GOT3 (cell line): ENCODE measurements at regions not wholly inside any gene's neighbourhood (a gene's known extent, or its start where the extent isn't known, plus 50 kb on each side); places are given as distances from the start of the nearest gene placed in this dataset.
"Not testable (repeated sequence)": the region's sequence is repeated elsewhere in the genome, so short reads cannot be mapped to it uniquely, and the experiment has no call there.

Experiments
- DNase-seq: peaks from one replicate; lab custom pipeline; 2025; ENCODE audit warnings: mixed read lengths; lab: John Stamatoyannopoulos, UW

GRCh38 chr9:761793-762560 lies 79.5 kb upstream of the DMRT1 start:
- DNase-seq = no peak

- no peak for DNase-seq
Measured at GRCh38 chr9:763692-764091, 77.8 kb upstream of the DMRT1 start.

- DNase-seq = peak; percentile 12
Measured at GRCh38 chr9:764105-764524, 77.4 kb upstream of the DMRT1 start.

GRCh38 chr9:764986-765385 lies 76.5 kb upstream of the DMRT1 start:
- no peak for DNase-seq

GRCh38 chr9:767061-767561 lies 74.4 kb upstream of the DMRT1 start:
- not testable (repeated sequence) for DNase-seq

- no peak for DNase-seq
Measured at GRCh38 chr9:776086-776485, 65.4 kb upstream of the DMRT1 start.

- no peak for DNase-seq
Measured at GRCh38 chr9:777978-778377, 63.5 kb upstream of the DMRT1 start.

- no peak for DNase-seq
Measured at GRCh38 chr9:784202-784601, 57.3 kb upstream of the DMRT1 start.

- no peak for DNase-seq
Measured at GRCh38 chr9:784916-785315, 56.6 kb upstream of the DMRT1 start.

- no peak for DNase-seq
Measured at GRCh38 chr9:785997-786396, 55.5 kb upstream of the DMRT1 start.

- DNase-seq = no peak
Measured at GRCh38 chr9:786405-786804, 55.1 kb upstream of the DMRT1 start.

- no peak for DNase-seq
Measured at GRCh38 chr9:788777-789176, 52.7 kb upstream of the DMRT1 start.
